HepG2 (cell line): ENCODE measurements at regions not wholly inside any gene's neighbourhood (a gene's known extent, or its start where the extent isn't known, plus 50 kb on each side); places are given as distances from the start of the nearest gene placed in this dataset.

ENCODE experiments used
- CEBPB ChIP-seq: IDR thresholded peaks from 2 replicates; pipeline ENCODE4 v1.6.1; 2011; ENCODE audit warnings: low read depth, low read length, improper control_type of control experiment, borderline replicate concordance
- CENPX ChIP-seq: sonication (generic); formaldehyde crosslinking; IDR thresholded peaks from 2 replicates; pipeline ENCODE4 v1.9.0; 2021; ENCODE audit warnings: mild to moderate bottlenecking, missing genetic modification reagents, moderate library complexity
- CHD2 ChIP-seq: IDR thresholded peaks from 2 replicates; pipeline ENCODE4 v1.6.1; 2011; ENCODE audit warnings: low read depth, low read length, improper control_type of control experiment
- CHD4 ChIP-seq: fragments of 200-600 bp; sonication (generic); IDR thresholded peaks from 2 replicates; pipeline ENCODE4 v1.7.0; 2017; ENCODE audit warnings: mild to moderate bottlenecking, low read length, borderline replicate concordance
- KLF13 ChIP-seq: sonication (generic); formaldehyde crosslinking; IDR thresholded peaks from 2 replicates; pipeline ENCODE4 v1.4.0; 2020; ENCODE audit warnings: mild to moderate bottlenecking, missing genetic modification reagents
- POLR2A ChIP-seq, 2 experiments: IDR thresholded peaks; 2 replicates each; pipeline ENCODE4 v1.6.1; 2011; ENCODE audit warnings: low read depth in 2 of 2, low read length in 2 of 2, mild to moderate bottlenecking in 1 of 2, moderate library complexity in 1 of 2; ENCODE audit not compliant: insufficient read depth in 1 of 2
- SIN3B ChIP-seq: fragments of 150-350 bp; IDR thresholded peaks from 2 replicates; pipeline ENCODE4 v1.6.1; 2014; ENCODE audit warnings: low read length
- TF ChIP-seq, protein P1 (sequence below): sonication (generic); formaldehyde crosslinking; IDR thresholded peaks from 2 replicates; pipeline ENCODE4 v1.5.0; 2020; ENCODE audit warnings: mild to moderate bottlenecking, missing genetic modification reagents, moderate library complexity
- TF ChIP-seq, protein P2 (sequence below): sonication (generic); formaldehyde crosslinking; conservative IDR thresholded peaks from 2 replicates; pipeline ENCODE4 v1.4.0; 2020; ENCODE audit warnings: missing genetic modification reagents
- TF ChIP-seq, protein P3 (sequence below): sonication (generic); formaldehyde crosslinking; IDR thresholded peaks from 2 replicates; pipeline ENCODE4 v1.8.1; 2023; ENCODE audit warnings: mild to moderate bottlenecking, missing genetic modification reagents, borderline replicate concordance
- TF ChIP-seq, protein P4 (sequence below): sonication (generic); formaldehyde crosslinking; conservative IDR thresholded peaks from 2 replicates; pipeline ENCODE4 v1.8.0; 2022; ENCODE audit warnings: low read depth, missing genetic modification reagents

DNA sequence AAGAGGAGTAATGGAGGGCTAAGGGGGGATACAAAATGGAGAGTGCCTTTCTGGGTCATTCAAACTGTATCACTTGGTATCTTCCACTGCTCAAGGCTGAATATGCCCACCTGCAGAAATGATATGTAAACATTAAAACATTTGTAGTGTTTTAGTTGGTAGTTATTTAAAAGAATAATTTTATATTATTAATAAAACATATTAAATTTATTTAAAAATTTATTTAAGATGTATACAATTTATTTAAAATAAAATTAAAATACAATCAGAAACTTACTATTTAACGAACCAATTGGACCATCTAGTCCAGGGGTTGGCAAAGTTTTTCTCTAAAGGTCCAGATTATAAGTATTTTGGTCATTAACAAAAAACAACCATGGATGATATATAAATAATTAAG lies 308.5 kb downstream of the PLK2 start:
- TF ChIP-seq CHD4 = no peak
- TF ChIP-seq, protein P1, sequence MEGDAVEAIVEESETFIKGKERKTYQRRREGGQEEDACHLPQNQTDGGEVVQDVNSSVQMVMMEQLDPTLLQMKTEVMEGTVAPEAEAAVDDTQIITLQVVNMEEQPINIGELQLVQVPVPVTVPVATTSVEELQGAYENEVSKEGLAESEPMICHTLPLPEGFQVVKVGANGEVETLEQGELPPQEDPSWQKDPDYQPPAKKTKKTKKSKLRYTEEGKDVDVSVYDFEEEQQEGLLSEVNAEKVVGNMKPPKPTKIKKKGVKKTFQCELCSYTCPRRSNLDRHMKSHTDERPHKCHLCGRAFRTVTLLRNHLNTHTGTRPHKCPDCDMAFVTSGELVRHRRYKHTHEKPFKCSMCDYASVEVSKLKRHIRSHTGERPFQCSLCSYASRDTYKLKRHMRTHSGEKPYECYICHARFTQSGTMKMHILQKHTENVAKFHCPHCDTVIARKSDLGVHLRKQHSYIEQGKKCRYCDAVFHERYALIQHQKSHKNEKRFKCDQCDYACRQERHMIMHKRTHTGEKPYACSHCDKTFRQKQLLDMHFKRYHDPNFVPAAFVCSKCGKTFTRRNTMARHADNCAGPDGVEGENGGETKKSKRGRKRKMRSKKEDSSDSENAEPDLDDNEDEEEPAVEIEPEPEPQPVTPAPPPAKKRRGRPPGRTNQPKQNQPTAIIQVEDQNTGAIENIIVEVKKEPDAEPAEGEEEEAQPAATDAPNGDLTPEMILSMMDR (CRISPR knock-in tag) = no peak
- TF ChIP-seq, protein P2, sequence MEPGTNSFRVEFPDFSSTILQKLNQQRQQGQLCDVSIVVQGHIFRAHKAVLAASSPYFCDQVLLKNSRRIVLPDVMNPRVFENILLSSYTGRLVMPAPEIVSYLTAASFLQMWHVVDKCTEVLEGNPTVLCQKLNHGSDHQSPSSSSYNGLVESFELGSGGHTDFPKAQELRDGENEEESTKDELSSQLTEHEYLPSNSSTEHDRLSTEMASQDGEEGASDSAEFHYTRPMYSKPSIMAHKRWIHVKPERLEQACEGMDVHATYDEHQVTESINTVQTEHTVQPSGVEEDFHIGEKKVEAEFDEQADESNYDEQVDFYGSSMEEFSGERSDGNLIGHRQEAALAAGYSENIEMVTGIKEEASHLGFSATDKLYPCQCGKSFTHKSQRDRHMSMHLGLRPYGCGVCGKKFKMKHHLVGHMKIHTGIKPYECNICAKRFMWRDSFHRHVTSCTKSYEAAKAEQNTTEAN (CRISPR knock-in tag) = no peak
- TF ChIP-seq KLF13 (CRISPR knock-in tag) = no peak
- no peak for TF ChIP-seq CEBPB
- TF ChIP-seq SIN3B = no peak
- TF ChIP-seq, protein P3, sequence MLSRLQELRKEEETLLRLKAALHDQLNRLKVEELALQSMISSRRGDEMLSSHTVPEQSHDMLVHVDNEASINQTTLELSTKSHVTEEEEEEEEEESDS (CRISPR knock-in tag) = no peak
- TF ChIP-seq CENPX (CRISPR knock-in tag) = no peak
- no peak for TF ChIP-seq CHD2
- no peak for TF ChIP-seq POLR2A (IDR thresholded peaks at IDR 0.05; ENCODE audit: insufficient read depth in 1 of 2, low read depth in 2 of 2, low read length in 2 of 2)
- TF ChIP-seq, protein P4, sequence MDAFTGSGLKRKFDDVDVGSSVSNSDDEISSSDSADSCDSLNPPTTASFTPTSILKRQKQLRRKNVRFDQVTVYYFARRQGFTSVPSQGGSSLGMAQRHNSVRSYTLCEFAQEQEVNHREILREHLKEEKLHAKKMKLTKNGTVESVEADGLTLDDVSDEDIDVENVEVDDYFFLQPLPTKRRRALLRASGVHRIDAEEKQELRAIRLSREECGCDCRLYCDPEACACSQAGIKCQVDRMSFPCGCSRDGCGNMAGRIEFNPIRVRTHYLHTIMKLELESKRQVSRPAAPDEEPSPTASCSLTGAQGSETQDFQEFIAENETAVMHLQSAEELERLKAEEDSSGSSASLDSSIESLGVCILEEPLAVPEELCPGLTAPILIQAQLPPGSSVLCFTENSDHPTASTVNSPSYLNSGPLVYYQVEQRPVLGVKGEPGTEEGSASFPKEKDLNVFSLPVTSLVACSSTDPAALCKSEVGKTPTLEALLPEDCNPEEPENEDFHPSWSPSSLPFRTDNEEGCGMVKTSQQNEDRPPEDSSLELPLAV (CRISPR knock-in tag) = no peak
